Retinal pigment epithelial cell (primary cell): ENCODE measurements at regions not wholly inside any gene's neighbourhood (a gene's known extent, or its start where the extent isn't known, plus 50 kb on each side); places are given as distances from the start of the nearest gene placed in this dataset.
"Not testable (repeated sequence)": the region's sequence is repeated elsewhere in the genome, so short reads cannot be mapped to it uniquely, and the experiment has no call there.

ENCODE experiments used
- DNase-seq: peaks from one replicate; pipeline ENCODE4 v3.0.0-alpha.2; 2010; ENCODE audit warnings: low read depth
- H3K4me3 ChIP-seq: 2 replicates; pipeline ENCODE4 v1.5.1; 2011; ENCODE audit warnings: mild to moderate bottlenecking, low read length, control low read depth, moderate library complexity
- CTCF ChIP-seq: conservative IDR thresholded peaks from 2 replicates; pipeline ENCODE4 v1.5.1; 2011; ENCODE audit warnings: low read depth, low read length, control low read depth, inconsistent platforms

- no peak overlapping the region for H3K4me3 ChIP-seq
- DNase-seq, result no peak
- TF ChIP-seq CTCF, result no peak
Observed at GRCh38 chr4:107497054-107497453, 223.0 kb downstream of the PAPSS1 start.

GRCh38 chr4:107492566-107492965, 227.5 kb downstream of the PAPSS1 start:
- no peak for DNase-seq
- TF ChIP-seq CTCF, result no peak
- H3K4me3 ChIP-seq, result no peak overlapping the region

- no peak for TF ChIP-seq CTCF
- DNase-seq, result no peak
Observed at GRCh38 chr4:107490116-107490515, 229.9 kb downstream of the PAPSS1 start.

GRCh38 chr4:107483621-107484020, 236.4 kb downstream of the PAPSS1 start:
- not testable (repeated sequence) for DNase-seq, H3K4me3 ChIP-seq

More at GRCh38 chr4:107490116-107490515, 229.9 kb downstream of the PAPSS1 start:
- no peak overlapping the region for H3K4me3 ChIP-seq

- H3K4me3 ChIP-seq, result no peak overlapping the region
- no peak for DNase-seq
- no peak for TF ChIP-seq CTCF
Observed at GRCh38 chr4:107482546-107482945, 237.5 kb downstream of the PAPSS1 start.

- H3K4me3 ChIP-seq, result no peak overlapping the region
- no peak for TF ChIP-seq CTCF
- no peak for DNase-seq
Observed at GRCh38 chr4:107478327-107478980, 241.6 kb downstream of the PAPSS1 start.

GRCh38 chr4:107473126-107473525, 246.9 kb downstream of the PAPSS1 start:
- H3K4me3 ChIP-seq, result no peak overlapping the region
- no peak for TF ChIP-seq CTCF
- no peak for DNase-seq
